ENCODE measurements at regions not wholly inside any gene's neighbourhood (a gene's known extent, or its start where the extent isn't known, plus 50 kb on each side); places are given as distances from the start of the nearest gene placed in this dataset.

DNA sequence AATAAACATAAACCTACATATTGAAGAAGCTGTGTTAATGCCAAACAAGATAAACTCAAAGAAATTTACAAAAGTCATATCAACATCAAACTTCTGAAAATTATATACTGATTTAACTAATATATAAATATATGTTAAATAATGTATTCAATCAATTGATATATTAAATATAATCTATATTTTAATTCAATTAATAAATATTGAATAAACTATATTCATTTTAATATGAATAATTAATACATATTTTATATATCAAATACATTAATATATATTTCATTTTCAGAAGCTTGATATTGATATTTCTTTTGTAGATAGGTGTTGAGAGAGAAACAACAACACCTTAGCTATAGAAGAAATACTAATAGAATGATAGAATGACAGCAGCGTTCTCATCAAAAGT is 768.1 kb downstream of the MECOM start:
- TF ChIP-seq, protein P1, sequence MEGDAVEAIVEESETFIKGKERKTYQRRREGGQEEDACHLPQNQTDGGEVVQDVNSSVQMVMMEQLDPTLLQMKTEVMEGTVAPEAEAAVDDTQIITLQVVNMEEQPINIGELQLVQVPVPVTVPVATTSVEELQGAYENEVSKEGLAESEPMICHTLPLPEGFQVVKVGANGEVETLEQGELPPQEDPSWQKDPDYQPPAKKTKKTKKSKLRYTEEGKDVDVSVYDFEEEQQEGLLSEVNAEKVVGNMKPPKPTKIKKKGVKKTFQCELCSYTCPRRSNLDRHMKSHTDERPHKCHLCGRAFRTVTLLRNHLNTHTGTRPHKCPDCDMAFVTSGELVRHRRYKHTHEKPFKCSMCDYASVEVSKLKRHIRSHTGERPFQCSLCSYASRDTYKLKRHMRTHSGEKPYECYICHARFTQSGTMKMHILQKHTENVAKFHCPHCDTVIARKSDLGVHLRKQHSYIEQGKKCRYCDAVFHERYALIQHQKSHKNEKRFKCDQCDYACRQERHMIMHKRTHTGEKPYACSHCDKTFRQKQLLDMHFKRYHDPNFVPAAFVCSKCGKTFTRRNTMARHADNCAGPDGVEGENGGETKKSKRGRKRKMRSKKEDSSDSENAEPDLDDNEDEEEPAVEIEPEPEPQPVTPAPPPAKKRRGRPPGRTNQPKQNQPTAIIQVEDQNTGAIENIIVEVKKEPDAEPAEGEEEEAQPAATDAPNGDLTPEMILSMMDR (conservative IDR thresholded peaks at IDR 0.05), result no peak
- H3K27ac ChIP-seq, result no peak overlapping the region

DNA sequence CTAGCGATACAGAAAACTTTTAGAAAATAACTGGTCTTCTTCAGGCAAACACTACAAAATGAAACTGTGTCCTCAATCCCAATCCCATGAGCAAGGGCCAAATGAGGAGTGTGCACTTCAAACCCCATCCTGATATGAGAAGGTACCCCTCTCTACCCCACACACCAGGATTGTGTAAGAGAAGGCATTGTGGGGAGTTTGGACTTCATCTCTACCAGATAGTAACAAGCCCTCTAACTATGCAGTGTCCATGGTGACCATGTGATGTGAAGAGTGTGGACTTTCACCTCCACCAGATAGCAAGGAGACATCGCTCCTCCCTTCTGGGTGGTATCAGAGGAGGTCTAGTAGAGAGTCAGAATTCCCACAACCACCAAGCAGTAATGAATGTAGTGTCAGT is 769.3 kb downstream of the MECOM start:
- H3K27ac ChIP-seq, result no peak overlapping the region
- TF ChIP-seq, protein P1 (conservative IDR thresholded peaks at IDR 0.05), result no peak

DNA sequence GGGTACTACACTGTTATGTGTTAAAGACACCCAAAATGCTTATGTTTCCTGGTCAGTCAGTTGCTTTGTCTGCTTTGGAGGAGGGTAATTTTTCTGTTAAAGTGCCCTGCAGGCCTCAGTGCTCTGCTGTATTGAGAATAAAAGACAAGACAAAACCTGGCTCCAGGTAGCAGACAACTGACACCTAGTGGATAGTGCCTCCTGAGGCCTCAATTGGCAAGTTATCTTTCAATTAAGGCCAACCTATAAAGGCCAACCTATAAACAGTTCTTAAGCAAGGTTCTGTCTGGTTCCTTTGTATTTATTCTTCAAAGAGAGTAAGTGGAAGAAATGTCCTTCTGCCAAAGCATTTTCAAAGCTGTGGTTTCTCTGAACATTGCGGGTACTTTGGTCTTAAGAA is 773.8 kb downstream of the MECOM start:
- H3K27ac ChIP-seq, result no peak overlapping the region
- TF ChIP-seq, protein P1 (conservative IDR thresholded peaks at IDR 0.05), result peak; percentile 72

DNA sequence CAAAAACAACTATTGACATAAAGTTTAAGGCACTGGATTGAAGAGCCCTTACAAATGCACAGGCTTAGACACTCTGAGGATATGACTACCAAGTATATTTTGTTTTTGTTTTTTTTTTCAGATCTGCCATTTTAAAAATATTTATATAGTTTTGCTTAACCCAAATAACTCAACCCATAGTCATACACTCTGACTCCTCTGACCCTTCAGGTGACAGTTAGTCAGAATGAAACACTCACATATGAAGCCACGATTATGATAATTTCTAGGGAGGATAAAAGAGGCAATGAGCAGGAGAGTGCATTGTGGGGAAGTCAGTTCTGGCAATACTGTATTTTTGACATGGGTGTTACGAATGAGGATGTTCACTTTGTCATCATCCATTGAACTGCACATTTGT is 774.7 kb downstream of the MECOM start:
- H3K27ac ChIP-seq, result no peak overlapping the region

DNA sequence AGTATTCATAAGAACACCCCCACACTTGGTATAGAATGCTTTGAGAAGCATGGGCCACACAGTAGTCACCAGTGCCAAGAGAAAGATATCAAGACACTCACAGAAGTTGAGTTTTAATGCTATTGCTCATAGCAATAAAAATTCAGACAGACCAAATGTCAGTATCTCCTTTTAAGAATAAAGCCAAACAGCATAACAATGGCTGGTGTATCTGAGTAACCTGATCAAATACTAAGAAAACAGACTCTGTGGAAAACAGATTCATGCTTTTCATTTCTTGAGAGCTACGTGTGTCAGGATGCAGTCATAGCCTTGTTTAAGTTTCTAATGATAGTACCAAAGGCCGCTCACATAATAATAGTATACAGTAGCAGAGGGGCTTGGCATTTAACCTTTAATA is 778.5 kb downstream of the MECOM start:
- H3K27ac ChIP-seq, result 0 out of 2 replicates have a peak overlapping the region, but pooled peaks have one; percentile 13
- TF ChIP-seq, protein P1 (conservative IDR thresholded peaks at IDR 0.05), result no peak

More for the DNA sequence above, 774.7 kb downstream of the MECOM start:
- TF ChIP-seq, protein P1 (conservative IDR thresholded peaks at IDR 0.05), result no peak

DNA sequence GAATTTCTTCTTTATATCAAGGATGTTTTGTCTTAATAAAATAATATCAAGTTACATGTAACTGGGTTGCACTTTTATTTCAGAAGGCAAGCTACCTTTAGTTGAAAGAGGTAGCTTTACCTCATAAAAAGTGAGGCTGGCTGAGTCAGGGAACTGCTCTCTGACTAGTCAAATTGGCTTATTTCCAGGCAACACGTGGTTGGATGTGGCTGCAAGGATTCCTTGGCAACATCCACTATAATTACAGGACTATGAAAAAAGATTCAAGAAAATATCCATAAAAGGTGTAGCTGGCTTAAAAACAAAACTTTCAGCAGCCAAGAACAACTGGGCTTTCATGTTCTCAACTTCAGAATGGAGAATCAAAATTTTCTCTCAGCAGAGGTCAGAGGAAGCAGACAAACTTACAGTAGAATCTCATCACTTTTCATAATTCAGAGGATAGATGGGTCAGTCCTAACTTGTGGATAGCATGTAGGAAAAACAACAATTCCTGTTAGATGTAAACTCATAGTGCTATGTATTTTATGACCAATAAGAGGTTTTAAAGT is 779.1 kb downstream of the MECOM start:
- H3K27ac ChIP-seq, result 0 out of 2 replicates have a peak overlapping the region, but pooled peaks have one; percentile 13
- TF ChIP-seq, protein P1 (conservative IDR thresholded peaks at IDR 0.05), result no peak

DNA sequence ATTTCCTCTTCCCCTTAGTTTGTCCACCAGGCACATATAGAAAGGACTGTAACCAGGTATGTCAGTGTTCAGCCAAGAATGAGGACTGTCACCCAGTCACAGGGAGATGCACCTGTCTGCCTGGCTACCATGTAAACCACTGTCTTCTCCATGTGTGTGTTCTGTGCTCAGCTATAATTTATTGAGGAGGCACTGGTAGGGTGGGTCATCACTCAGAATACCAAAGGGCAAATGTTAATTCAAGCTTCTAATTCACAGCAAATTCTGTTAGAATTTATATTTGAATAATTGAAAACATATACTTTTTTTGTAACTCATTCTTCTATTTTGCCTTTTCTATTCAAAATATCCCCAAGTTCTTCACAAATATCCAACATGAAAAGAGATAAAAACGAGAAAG is 780.4 kb downstream of the MECOM start:
- TF ChIP-seq, protein P1 (conservative IDR thresholded peaks at IDR 0.05), result no peak
- no peak overlapping the region for H3K27ac ChIP-seq
